HK-2 (cell line): ENCODE measurements at regions not wholly inside any gene's neighbourhood (a gene's known extent, or its start where the extent isn't known, plus 50 kb on each side); places are given as distances from the start of the nearest gene placed in this dataset.
"Not testable (repeated sequence)": the region's sequence is repeated elsewhere in the genome, so short reads cannot be mapped to it uniquely, and the experiment has no call there.

Source experiments
- DNase-seq: peaks from one replicate; pipeline ENCODE4 v3.0.0-alpha.2; 2018; ENCODE audit not compliant: unreplicated experiment

DNA sequence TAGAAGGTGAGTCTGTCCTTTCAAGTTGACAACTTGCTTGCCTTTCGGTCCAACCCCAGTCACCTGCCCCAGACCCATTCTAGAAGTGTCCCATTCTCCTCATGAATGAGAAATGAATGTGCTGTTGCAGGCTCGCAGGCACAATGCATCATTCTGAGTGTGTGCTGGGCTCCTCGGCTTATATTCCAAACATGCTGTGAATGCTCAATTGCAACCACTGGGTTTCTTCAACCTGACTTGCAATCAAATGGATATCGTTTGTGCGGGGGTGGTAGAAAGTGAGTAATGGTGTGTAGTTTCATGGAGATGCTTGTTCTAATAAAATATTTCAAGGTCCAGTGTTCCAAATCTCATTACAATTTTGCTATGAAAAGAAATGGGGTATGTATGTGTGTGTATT lies 256.6 kb upstream of the IL12B start:
- DNase-seq: no peak

DNA sequence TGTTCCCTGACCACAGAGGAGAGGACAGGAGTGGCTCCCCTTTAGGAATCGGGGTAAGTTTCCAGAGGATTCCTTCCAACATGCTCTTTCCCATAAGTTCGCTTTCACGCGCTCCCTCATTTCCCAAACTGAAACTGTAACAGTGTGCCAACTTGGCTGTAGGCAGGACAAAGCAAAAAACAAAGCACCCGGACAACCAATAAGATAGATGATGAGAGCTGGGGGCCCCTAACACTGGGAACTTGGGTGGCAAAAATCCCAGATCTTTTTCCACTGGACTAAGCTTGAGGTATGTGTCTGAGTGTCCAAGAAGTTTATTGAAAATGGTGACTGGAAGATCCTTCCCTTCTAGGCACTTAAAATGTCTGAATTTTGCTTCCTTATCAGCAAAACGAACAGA lies 258.7 kb upstream of the IL12B start:
- DNase-seq: no peak

DNA sequence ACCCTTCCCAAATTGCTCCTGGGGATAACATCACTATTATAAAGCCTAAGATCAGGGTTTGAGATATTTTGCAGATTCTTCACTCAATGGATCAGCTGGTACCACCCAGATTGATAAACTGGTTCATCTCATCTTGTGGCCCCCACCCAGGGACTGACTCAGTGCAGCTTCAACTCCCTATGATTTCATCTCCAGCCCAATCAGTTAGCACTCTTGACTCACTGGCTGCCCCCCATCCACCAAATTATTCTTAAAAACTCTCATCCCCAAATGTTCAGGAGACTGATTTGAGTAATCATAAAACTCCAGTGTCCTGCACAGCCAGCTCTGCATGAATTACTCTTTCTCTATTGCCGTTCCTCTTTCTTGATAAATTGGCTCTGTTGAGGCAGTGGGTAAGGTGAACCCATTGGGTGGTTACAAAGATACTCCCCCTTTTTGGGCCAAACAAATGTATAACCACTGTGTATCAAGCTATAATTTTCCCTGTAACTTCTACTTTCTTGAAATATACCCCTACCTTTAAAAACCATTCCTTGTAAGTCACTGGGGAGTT lies 263.3 kb upstream of the IL12B start:
- no peak for DNase-seq

DNA sequence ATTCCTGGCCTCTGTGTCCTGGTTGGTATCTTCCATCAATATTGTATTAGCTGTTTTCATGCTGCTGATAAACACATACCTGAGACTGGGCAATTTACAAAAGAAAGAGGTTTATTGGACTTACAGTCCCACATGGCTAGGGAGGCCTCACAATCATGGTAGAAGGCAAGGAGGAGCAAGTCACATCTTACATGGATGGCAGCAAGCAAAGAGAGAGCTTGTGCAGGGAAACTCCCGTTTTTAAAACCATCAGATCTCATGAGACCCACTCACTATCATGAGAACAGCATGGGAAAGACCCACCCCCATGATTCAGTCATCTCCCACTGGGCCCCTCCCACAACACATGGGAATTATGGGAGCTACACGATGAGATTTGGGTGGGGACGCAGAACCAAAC lies 265.3 kb upstream of the IL12B start:
- DNase-seq: not testable (repeated sequence)

DNA sequence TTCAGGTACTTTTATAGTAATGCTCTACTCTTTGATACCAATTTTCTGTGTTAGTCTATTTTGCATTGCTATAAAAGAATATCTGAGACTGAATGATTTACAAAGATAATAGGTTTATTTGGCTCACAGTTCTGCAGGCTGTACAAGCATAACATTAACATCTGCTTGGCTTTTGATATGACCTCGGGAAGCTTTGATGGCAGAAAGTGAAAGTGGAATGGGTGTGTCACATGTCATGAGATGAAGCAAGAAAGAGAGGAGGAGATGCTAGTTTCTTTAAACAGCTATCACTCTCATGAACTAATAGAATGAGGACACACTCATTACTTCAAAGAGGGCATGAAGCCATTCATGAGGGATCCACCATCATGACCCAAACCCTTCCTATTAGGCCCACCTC lies 270.9 kb upstream of the IL12B start:
- DNase-seq: no peak

DNA sequence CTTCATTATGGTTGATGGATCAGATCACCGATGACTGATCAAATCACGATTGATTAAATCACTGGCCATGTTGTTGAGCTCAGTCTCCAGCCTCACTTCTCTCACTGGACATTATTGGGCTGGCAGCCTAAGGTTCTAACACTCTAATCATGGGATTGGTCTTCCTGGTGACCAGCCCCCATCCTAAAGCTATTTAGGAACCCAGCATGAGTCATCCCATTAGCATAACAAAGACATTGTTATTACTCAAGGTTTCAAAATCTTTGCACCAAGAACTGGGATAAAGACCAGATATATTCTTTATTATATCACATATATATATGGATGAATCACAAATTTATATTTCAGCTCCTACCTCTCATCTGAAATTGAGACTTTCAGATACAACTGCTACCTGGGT lies 272.1 kb upstream of the IL12B start:
- DNase-seq: no peak

DNA sequence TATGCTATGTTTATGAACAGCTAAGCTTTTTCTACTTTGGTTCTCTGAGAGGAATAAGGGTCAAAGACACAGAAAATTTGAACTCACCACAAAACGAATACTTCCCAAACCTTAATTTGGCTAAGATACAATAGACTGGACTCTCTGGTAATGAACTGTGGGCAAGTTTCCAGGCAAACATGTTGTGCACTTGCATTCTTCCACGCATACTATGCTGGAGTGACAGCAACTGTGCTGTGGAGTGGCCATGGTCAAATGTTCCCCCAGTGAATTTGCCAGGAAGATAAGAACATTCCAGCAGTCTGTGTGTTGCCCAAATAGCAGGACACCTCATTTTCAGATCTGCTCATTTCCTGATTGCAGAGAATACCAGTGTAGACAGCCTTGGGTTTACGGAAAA lies 275.3 kb upstream of the IL12B start:
- no peak for DNase-seq

DNA sequence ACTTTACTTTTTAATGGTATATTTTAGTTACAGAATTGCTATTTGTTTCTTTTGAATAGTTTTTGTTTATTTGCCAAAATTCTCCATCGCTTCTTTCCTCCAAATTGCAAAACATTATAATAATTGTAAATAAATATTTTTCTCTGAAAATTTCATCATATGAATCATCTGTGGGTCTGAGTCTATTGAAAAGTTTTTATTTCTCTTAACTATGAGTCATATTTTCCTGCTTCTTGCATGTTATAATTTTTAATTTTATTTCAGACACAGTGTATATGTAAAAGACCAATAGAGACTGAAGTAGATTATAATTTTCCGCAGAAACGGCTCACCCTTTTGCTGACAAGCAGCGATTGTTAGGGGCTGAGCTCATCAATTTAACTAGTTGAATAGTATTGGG lies 279.1 kb upstream of the IL12B start:
- no peak for DNase-seq

DNA sequence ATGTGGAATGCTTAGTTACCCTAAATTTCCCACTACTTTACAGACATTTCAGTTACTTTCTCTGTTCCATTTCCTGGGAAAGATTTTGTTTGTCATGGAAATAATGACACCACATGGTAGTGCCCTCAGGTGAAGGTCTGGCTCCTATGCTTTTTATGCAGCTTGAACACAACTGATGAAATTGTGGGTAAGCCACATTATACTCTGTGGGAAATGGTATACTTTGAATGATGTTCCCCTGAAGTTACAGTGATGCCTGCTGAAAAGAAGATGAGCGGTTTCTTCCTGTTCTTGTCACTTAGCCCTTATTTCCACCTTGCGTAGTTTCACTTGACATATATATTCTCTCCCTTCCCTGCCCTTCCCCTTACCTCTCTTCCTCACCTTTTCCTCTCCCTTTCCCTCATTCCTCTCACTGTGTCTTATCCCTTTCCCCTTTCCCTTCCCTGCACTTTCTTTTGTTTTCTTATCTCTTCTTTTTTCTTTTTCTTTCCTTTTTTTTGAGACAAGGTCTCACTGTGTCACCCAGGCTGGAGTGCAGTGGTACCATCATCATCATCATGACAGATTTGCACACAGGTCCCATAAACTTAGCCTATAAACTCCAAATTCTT lies 280.8 kb upstream of the IL12B start:
- no peak for DNase-seq

DNA sequence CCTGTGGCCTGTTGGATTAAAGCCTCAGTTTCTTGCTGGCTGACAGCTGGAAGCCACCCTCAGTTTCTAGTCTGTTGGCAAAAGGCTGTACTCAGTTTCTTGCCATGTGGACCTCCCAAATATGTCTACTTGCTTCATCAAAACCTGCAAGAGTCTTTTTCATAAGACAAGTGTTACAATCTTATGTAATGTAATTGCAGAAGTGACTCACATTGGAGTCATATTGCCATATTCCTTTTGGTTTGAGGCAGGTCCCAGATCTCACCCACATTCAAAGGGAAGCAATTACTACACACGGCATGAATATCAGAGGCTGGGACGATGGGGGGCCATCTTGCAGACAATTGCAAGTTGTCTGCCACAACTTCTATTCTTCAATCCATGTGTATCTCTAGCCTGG lies 286.7 kb upstream of the IL12B start:
- DNase-seq: no peak

DNA sequence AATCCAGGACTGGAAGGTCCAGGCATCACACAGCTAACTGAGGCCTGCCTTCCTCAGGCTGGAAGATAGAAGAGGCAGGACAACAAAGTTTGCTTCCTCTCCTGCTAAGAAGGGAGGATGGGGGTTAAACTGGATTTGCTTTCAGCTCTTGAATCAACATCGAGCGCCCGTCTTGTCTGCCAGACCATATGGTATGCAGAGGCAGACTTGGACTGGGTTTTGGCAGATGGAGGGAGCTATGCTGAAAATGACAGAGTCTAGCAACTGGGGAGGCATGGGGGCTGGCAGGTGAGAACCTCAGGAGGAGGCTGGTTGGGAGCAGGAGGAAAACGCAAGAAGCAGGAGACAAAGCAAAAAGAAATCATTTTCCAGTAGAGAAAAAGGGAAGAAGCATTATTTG lies 289.5 kb upstream of the IL12B start:
- no peak for DNase-seq

DNA sequence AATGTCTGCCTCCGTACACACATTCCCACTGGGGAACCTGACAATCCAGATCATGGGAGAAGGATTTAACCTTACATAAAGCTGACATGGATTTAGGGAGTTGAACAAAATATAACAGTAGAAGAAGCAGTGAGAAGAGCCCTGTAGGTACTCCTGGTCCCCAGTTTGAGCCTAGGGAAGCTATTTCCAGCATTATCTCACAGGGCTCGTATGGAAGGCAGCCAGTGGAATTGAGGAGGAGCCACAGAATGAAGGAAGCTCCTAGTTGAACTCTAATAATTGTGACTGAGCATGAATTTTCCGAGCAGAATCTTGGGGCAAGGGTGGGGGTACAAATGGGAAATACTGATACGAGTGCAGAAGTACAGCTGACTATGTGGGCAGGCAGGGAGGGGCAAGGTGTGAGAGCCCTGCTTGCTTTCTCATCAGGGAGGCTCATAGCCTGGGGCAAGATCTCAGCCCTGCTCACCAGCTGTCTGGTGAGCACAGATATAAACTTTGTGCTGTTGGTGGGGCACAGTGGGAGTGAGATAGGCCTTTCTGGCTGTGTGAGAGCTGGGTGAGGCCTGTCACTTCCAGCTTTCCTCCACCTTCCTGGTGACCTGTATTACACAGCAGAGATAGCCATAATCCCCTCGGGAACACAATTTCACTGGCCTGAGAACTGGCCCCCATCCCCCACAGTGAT lies 290.7 kb upstream of the IL12B start:
- DNase-seq: no peak

DNA sequence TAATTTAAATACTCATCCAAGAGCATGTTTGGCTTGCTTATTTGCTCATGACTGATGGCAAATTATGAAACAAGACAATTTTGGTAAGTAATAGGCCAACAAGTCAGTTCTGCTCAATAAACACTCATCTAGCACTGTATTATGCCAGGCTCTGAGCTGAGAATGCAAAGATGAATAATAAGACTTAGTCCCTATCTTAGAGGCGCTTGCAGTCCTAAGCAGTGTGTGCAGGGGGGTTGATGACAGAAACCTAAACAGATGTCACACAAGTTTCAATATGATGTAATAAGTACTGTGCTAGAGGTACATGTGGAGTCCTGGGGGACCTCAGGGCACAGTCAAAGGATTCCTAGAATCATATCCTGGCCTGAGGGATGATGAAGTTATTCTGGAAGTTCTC lies 287.6 kb upstream of the ADRA1B start:
- DNase-seq: no peak

DNA sequence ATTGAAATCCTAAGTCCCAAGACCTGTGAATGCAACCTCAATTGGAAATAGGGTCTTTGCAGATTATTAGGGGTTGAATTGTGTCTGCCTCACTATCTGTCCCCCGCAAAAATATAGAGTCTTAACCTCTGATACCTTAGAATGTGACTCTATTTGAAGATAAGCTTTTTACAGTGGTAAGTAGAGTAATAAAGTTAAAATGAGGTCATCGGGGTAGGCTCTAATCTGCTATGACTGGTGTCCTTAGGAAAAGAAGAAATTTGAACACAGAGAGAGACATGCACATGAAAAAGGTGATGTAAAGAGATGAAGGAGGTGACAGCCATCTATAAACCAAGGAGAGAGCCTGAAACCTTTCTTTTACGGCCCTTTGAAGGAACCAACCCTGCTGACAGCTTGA lies 287.1 kb upstream of the ADRA1B start:
- DNase-seq: no peak

DNA sequence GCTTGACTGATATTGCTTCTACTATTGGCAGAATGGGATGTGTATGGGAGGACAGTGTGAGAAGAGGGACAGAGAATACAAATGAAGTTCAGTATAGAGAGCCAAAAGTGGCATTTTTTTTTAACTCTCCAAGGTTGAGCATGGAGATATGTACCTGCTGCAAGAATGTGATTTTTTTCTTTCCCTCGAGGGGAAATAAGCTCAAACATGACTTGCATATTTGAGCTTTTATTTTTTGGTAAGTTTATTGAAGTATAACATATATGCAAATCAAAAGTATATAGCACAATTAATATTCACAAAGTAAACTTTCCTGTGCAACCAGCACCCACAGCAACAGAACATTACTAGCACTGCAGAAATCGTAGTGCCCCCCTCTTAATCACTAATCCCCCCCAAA lies 285.7 kb upstream of the ADRA1B start:
- no peak for DNase-seq

DNA sequence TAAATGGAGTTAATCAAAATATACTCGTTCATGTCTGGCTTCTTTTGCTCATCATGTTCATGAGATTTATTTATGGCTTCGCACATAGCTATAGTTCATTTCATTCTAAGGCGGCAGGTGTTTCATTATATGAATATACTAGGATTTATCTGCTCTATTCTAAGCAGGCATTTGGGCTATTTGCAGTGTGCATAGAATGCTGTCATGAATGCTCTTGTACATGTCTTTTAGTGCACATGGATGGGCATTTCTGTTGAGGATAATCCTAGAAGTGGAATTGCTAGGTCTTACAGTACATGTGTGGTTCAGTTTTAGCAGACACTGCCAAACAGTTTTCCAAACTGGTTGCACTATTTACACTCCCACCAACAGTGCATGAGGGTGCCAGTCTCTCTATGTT lies 285.3 kb upstream of the ADRA1B start:
- DNase-seq: no peak

DNA sequence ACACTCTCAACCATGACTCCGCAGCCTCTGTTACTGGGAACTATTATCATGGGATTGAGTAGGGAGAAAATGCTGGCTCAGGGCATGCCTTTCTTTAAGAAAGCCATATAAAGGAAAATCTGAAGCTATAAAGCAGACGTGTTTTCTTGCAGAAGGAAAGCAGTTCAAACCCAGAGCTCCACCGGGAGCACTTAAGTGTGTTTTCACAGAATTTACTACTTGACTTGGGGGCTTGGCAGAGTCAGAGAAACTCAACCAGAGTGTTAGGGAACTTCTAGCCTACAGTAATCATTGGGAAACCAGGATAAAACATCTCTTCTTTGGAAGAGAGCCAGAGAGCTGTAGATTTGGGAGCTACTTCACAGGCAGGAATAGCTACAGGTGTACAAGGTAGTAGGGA lies 283.4 kb upstream of the ADRA1B start:
- DNase-seq: no peak

DNA sequence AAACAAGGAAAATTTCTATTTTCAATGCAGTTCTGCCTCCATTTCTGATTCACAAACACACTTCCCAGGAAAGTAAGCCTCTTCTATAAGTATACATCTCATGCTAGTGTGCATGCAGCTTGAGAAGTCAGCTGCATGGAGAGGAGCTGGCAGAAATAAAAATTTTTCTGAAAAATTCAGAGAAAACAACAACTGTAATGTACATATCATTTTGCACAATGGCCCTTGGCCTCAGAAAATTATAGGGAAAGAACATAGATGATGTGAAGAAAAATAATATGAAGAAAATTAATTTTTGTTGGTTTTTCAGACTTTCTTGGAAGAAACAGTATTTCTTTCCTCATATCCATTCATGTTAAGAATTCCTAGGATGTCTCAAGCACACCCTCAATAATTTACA lies 277.8 kb upstream of the ADRA1B start:
- no peak for DNase-seq

DNA sequence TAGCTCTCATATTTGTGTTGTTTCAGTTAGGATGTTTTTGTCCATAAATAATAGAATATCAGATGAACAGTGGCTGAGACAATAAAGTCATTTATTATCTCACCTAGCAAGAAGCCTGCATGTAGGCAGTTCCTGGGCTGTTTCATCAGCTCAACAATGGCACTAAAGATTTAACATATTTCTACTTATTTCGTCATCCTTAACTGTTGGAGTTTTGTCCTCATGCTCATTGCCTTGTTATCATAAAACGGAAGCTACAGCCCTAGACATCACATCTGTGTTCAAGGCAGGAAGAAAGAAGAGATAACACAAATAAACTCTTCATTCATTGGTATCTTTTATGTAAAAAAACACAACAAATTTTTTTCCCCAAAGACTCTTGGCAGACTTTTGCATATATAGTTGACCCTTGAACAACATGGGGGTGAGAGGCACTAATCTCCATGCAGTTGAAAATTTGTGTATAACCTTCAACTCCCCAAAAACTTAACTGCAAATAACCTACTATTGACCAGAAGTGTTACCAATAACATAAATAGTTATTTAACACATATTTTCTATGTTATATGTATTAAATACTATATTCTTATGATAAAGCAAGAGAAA lies 277.2 kb upstream of the ADRA1B start:
- no peak for DNase-seq

DNA sequence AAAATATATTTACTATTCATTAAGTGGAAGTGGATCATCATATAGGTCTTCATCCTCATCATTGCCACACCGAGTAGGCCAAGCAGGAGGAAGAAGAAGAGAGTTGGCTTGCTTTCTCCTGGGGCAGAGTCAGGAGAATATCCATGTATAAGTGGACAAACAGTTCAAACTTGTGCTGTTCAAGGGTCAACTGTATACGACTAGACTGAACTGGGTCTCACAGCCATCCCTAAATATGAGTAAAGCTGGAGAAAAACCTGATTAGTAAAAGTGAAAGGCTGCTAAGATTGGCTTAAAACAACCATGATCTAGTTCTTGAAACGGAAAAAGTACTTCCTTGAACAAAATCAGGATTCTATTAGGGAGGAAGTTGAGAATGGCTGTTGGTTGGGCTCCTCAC lies 276.7 kb upstream of the ADRA1B start:
- DNase-seq: no peak

DNA sequence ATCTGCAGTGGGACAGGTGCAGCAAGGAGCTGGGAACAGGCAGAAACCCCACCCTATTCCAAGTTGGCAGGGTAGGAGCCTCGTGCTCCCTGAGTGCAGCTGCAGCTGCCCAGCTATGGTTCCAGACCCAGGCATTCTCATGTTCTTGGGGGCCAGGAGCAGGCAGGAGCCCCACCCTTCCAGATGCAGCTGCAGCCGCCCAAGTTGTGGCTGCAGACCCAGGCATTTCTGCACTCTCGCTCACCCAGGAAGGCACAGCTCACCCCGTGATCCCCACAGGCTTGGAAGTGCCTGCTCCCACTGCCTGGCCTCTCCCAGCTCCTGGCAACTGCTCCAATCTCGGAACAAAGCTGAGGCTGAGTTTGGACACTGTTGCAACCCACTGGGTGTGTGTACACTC lies 275.8 kb upstream of the ADRA1B start:
- no peak for DNase-seq

DNA sequence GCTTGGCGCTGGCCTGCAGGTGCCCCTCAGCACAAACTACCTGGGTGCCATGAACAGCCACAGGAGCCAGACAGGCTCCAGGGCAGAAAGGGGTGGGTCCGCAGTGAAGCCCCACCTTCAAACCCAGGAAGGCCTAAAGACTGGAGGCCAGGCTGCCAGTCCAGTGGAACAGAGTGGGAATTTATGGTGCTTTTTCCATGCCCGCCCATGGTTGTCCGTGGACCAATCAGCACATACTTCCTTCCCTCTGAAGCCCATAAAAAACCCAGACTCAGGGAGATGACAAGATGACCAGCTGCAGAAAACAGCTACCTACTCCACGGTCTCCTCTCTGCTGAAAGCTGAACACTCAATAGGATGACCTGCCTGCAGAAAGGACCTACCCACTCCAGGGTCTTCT lies 275.4 kb upstream of the ADRA1B start:
- no peak for DNase-seq

DNA sequence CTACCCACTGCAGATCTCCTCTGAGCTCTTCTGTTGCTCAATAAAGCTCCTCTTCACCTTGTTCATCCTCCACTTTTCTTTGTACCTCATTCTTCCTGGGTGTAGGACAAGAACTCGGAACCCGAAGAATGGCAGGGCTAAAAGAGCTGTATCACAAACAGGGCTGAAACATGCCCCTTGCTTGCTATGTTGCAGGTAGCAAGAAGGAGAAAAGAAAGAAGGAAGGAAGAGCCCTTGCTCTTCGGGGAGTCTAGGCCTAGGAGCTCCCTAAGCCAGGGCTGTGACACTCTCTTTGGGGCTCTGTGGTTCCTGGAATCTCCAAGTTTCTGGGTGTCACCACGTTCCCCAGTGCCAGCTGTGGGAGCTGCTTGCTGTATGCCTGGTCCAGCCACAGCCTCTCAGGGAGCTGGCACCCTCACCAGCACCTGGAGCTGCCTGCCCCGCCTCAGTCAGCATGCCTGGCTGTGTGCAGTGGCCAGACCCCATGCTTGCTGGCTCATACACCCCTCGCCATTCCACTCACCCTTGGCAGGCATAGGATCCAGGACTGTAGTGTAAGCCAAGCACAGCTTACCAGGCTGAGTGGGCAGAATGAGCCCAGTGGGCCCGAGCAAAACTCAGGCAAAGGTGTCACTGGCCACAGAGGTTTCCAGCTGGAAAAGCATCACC lies 274.8 kb upstream of the ADRA1B start:
- no peak for DNase-seq
